ENCODE measurements at regions not wholly inside any gene's neighbourhood (a gene's known extent, or its start where the extent isn't known, plus 50 kb on each side); places are given as distances from the start of the nearest gene placed in this dataset.

- Histone ChIP-seq H3K4me3 (ENCODE audit: control insufficient read depth in 1 of 2, extremely low read depth in 1 of 2, low read length in 1 of 2) (no peak overlapping the region), H3K36me3 (ENCODE audit: control insufficient read depth in 2 of 2, extremely low read depth in 1 of 2, insufficient read depth in 1 of 2, low read length in 1 of 2) (no peaks in the 10 kb centered on the region), H3K9me3 (no peaks in the 10 kb centered on the region), H3K27me3 (replicated peaks in 1 of 2; ENCODE audit: control insufficient read depth in 2 of 2, extremely low read depth in 1 of 2, insufficient read depth in 2 of 2, low read length in 1 of 2) (no peaks in the 10 kb centered on the region), H3K27ac (ENCODE audit: low read length) (no peak overlapping the region), H3K4me1 (ENCODE audit: control insufficient read depth in 1 of 2, extremely low read depth in 1 of 2, insufficient read depth in 2 of 2, low read length in 2 of 2) (no peaks in the 10 kb centered on the region)
- Mint-ChIP-seq H3K27ac (no peak overlapping the region), H3K36me3 (no peaks in the 10 kb centered on the region), H3K4me1 (no peaks in the 10 kb centered on the region), H3K27me3 (no peaks in the 10 kb centered on the region), H3K9me3 (peaks cover 16 to 21% (median 19%) of the 10 kb centered on the region in 3 donors), H3K4me3 (no peak overlapping the region)
- CTCF ChIA-PET: no interaction called here
- POLR2A ChIA-PET: interaction anchor here in 1 of 2 donors (1.3 kb wide), 1 partner anchor 9 kb away, joined by 3 read pairs; no protein-coding TSS in a partner anchor
- ATAC-seq (replicated peaks in 1 of 4): no peak
- DNase-seq: no peak
- 72% methylated on average over 3 of the region's 7 CpGs for WGBS (ENCODE audit: insufficient coverage)
These were observed 831.6 kb downstream of the KCNA4 start for GRCh38 chr11:29184939-29185890.

- H3K4me3 ChIP-seq (ENCODE audit: control insufficient read depth in 1 of 2, extremely low read depth in 1 of 2, low read length in 1 of 2): no peak overlapping the region
- no peaks in the 10 kb centered on the region for H3K27me3 ChIP-seq (replicated peaks in 1 of 2; ENCODE audit: control insufficient read depth in 2 of 2, extremely low read depth in 1 of 2, insufficient read depth in 2 of 2, low read length in 1 of 2)
- Mint-ChIP-seq H3K9me3 (peaks cover 12 to 22% (median 14%) of the 10 kb centered on the region in 3 donors), H3K27ac (no peak overlapping the region), H3K36me3 (no peaks in the 10 kb centered on the region), H3K4me1 (no peaks in the 10 kb centered on the region), H3K27me3 (no peaks in the 10 kb centered on the region), H3K4me3 (no peak overlapping the region)
- POLR2A ChIA-PET: no interaction called here
- H3K27ac ChIP-seq (ENCODE audit: low read length): no peak overlapping the region
- WGBS (ENCODE audit: insufficient coverage): no CpG with 5 or more reads among the region's 1 CpG
- no peaks in the 10 kb centered on the region for H3K36me3 ChIP-seq (ENCODE audit: control insufficient read depth in 2 of 2, extremely low read depth in 1 of 2, insufficient read depth in 1 of 2, low read length in 1 of 2)
- no peaks in the 10 kb centered on the region for H3K9me3 ChIP-seq
- no peaks in the 10 kb centered on the region for H3K4me1 ChIP-seq (ENCODE audit: control insufficient read depth in 1 of 2, extremely low read depth in 1 of 2, insufficient read depth in 2 of 2, low read length in 2 of 2)
- DNase-seq (no peak), ATAC-seq (replicated peaks in 1 of 4) (no peak)
- CTCF ChIA-PET: no interaction called here
These were observed 833.5 kb downstream of the KCNA4 start for GRCh38 chr11:29183301-29183700.

GRCh38 chr11:29173660-29174062 is 843.2 kb downstream of the KCNA4 start:
- no peaks in the 10 kb centered on the region for H3K27me3 Mint-ChIP-seq
- WGBS (ENCODE audit: insufficient coverage): no CpG with 5 or more reads among the region's 1 CpG
- CTCF ChIA-PET: no interaction called here

GRCh38 chr11:29171360-29171950 is 845.4 kb downstream of the KCNA4 start:
- no peak overlapping the region for H3K4me3 Mint-ChIP-seq
- no peaks in the 10 kb centered on the region for H3K36me3 Mint-ChIP-seq
- no peaks in the 10 kb centered on the region for H3K4me1 Mint-ChIP-seq
- Histone ChIP-seq H3K27ac (ENCODE audit: low read length) (no peak overlapping the region), H3K4me3 (ENCODE audit: control insufficient read depth in 1 of 2, extremely low read depth in 1 of 2, low read length in 1 of 2) (no peak overlapping the region), H3K4me1 (ENCODE audit: control insufficient read depth in 1 of 2, extremely low read depth in 1 of 2, insufficient read depth in 2 of 2, low read length in 2 of 2) (no peaks in the 10 kb centered on the region), H3K27me3 (replicated peaks in 1 of 2; ENCODE audit: control insufficient read depth in 2 of 2, extremely low read depth in 1 of 2, insufficient read depth in 2 of 2, low read length in 1 of 2) (no peaks in the 10 kb centered on the region), H3K36me3 (ENCODE audit: control insufficient read depth in 2 of 2, extremely low read depth in 1 of 2, insufficient read depth in 1 of 2, low read length in 1 of 2) (no peaks in the 10 kb centered on the region), H3K9me3 (no peaks in the 10 kb centered on the region)
- POLR2A ChIA-PET: no interaction called here
- no CpG with 5 or more reads among the region's 1 CpG for WGBS (ENCODE audit: insufficient coverage)
- peaks cover 9 to 10% (median 9%) of the 10 kb centered on the region in 3 donors for H3K9me3 Mint-ChIP-seq
- DNase-seq (no peak), ATAC-seq (replicated peaks in 1 of 4) (no peak)
- H3K27me3 Mint-ChIP-seq: no peaks in the 10 kb centered on the region
- CTCF ChIA-PET: no interaction called here
- H3K27ac Mint-ChIP-seq: no peak overlapping the region

More at GRCh38 chr11:29173660-29174062, 843.2 kb downstream of the KCNA4 start:
- Mint-ChIP-seq H3K9me3 (peaks cover 9 to 14% (median 10%) of the 10 kb centered on the region in 3 donors), H3K36me3 (no peaks in the 10 kb centered on the region), H3K4me3 (no peak overlapping the region), H3K27ac (no peak overlapping the region), H3K4me1 (no peaks in the 10 kb centered on the region)
- POLR2A ChIA-PET: no interaction called here
- H3K36me3 ChIP-seq (ENCODE audit: control insufficient read depth in 2 of 2, extremely low read depth in 1 of 2, insufficient read depth in 1 of 2, low read length in 1 of 2): no peaks in the 10 kb centered on the region
- H3K27me3 ChIP-seq (replicated peaks in 1 of 2; ENCODE audit: control insufficient read depth in 2 of 2, extremely low read depth in 1 of 2, insufficient read depth in 2 of 2, low read length in 1 of 2): no peaks in the 10 kb centered on the region
- H3K27ac ChIP-seq (ENCODE audit: low read length): no peak overlapping the region
- no peaks in the 10 kb centered on the region for H3K9me3 ChIP-seq
- ATAC-seq (replicated peaks in 1 of 4): no peak
- no peaks in the 10 kb centered on the region for H3K4me1 ChIP-seq (ENCODE audit: control insufficient read depth in 1 of 2, extremely low read depth in 1 of 2, insufficient read depth in 2 of 2, low read length in 2 of 2)
- no peak overlapping the region for H3K4me3 ChIP-seq (ENCODE audit: control insufficient read depth in 1 of 2, extremely low read depth in 1 of 2, low read length in 1 of 2)
- no peak for DNase-seq

- Mint-ChIP-seq H3K27me3 (no peaks in the 10 kb centered on the region), H3K9me3 (peaks cover 4 to 8% (median 4%) of the 10 kb centered on the region in 3 donors), H3K4me3 (no peak overlapping the region), H3K4me1 (no peaks in the 10 kb centered on the region), H3K36me3 (no peaks in the 10 kb centered on the region), H3K27ac (no peak overlapping the region)
- DNase-seq: no peak
- H3K36me3 ChIP-seq (ENCODE audit: control insufficient read depth in 2 of 2, extremely low read depth in 1 of 2, insufficient read depth in 1 of 2, low read length in 1 of 2): no peaks in the 10 kb centered on the region
- no peaks in the 10 kb centered on the region for H3K4me1 ChIP-seq (ENCODE audit: control insufficient read depth in 1 of 2, extremely low read depth in 1 of 2, insufficient read depth in 2 of 2, low read length in 2 of 2)
- WGBS (ENCODE audit: insufficient coverage): no CpG with 5 or more reads among the region's 1 CpG
- POLR2A ChIA-PET: no interaction called here
- H3K4me3 ChIP-seq (ENCODE audit: control insufficient read depth in 1 of 2, extremely low read depth in 1 of 2, low read length in 1 of 2): no peak overlapping the region
- no peaks in the 10 kb centered on the region for H3K27me3 ChIP-seq (replicated peaks in 1 of 2; ENCODE audit: control insufficient read depth in 2 of 2, extremely low read depth in 1 of 2, insufficient read depth in 2 of 2, low read length in 1 of 2)
- CTCF ChIA-PET: no interaction called here
- no peak for ATAC-seq (replicated peaks in 1 of 4)
- H3K9me3 ChIP-seq: no peaks in the 10 kb centered on the region
- no peak overlapping the region for H3K27ac ChIP-seq (ENCODE audit: low read length)
These were observed 850.5 kb downstream of the KCNA4 start for GRCh38 chr11:29166306-29166705.

GRCh38 chr11:29163231-29163630 is 853.6 kb downstream of the KCNA4 start:
- Histone ChIP-seq H3K27ac (ENCODE audit: low read length) (no peak overlapping the region), H3K9me3 (no peaks in the 10 kb centered on the region), H3K4me1 (ENCODE audit: control insufficient read depth in 1 of 2, extremely low read depth in 1 of 2, insufficient read depth in 2 of 2, low read length in 2 of 2) (no peaks in the 10 kb centered on the region), H3K36me3 (ENCODE audit: control insufficient read depth in 2 of 2, extremely low read depth in 1 of 2, insufficient read depth in 1 of 2, low read length in 1 of 2) (no peaks in the 10 kb centered on the region), H3K4me3 (ENCODE audit: control insufficient read depth in 1 of 2, extremely low read depth in 1 of 2, low read length in 1 of 2) (no peak overlapping the region), H3K27me3 (replicated peaks in 1 of 2; ENCODE audit: control insufficient read depth in 2 of 2, extremely low read depth in 1 of 2, insufficient read depth in 2 of 2, low read length in 1 of 2) (no peaks in the 10 kb centered on the region)
- POLR2A ChIA-PET: interaction anchor here in 1 of 2 donors (0.6 kb wide), 1 partner anchor 737 kb away, joined by 3 read pairs; no protein-coding TSS in a partner anchor
- DNase-seq (no peak), ATAC-seq (replicated peaks in 1 of 4) (no peak)
- no peak overlapping the region for H3K27ac Mint-ChIP-seq
- H3K4me1 Mint-ChIP-seq: no peaks in the 10 kb centered on the region
- no peaks in the 10 kb centered on the region for H3K27me3 Mint-ChIP-seq
- no peak overlapping the region for H3K4me3 Mint-ChIP-seq
- no CpG with 5 or more reads among the region's 2 CpGs for WGBS (ENCODE audit: insufficient coverage)
- H3K36me3 Mint-ChIP-seq: no peaks in the 10 kb centered on the region
- peaks cover 4 to 13% (median 8%) of the 10 kb centered on the region in 3 donors for H3K9me3 Mint-ChIP-seq
- CTCF ChIA-PET: no interaction called here
